ENCODE measurements at regions not wholly inside any gene's neighbourhood (a gene's known extent, or its start where the extent isn't known, plus 50 kb on each side); places are given as distances from the start of the nearest gene placed in this dataset.
A peak's percentile ranks its signal among the peaks of the same experiment; 100 is the strongest.

DNA sequence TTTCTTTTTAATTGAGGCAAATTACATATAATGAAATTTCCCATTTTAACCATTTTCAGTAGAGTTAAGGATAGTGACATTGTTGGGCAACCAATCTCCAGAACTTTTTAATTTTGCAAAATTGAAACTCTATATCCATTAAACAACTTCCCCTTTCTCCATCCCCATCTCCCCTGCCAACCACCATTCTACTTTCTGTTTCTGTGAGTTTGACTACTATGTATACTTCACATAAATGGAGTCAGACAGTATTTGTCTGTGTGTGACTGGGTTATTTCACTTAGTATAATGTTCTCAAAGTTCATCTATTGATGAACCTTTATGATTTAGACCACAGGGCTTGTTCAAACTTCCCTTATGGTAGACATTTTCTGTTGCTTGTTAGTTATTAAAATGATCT lies 364.5 kb upstream of the MAD2L1 start:
- Mint-ChIP-seq H3K27me3 (no peaks in the 10 kb centered on the region), H3K36me3 (ENCODE audit: low read depth) (no peaks in the 10 kb centered on the region), H3K9me3 (no peaks in the 10 kb centered on the region), H3K4me1 (no peaks in the 10 kb centered on the region), H3K4me3 (no peak overlapping the region), H3K27ac (no peak overlapping the region)
- no peak for DNase-seq
- ATAC-seq, result no peak

DNA sequence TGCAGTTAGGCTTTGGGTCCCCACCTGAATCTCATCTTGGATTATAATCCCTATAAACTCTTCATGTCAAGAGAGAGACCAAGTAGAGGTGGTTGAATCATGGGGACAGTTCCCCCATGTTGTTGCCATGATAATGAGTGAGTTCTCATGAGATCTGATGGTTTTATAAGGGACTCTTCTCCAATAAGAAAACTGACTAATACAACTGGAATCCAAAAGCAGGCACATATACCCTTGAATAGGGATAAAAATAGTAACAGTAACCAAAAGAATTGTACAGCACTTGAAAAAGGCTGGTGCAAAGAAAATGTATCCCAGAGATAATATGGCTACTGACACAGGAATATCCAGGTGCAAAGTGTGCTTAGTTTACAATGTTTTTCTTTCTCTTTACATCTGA lies 351.5 kb upstream of the MAD2L1 start:
- Mint-ChIP-seq H3K4me1 (no peaks in the 10 kb centered on the region), H3K27me3 (no peaks in the 10 kb centered on the region), H3K4me3 (no peak overlapping the region), H3K9me3 (peaks cover 15% of the 10 kb centered on the region), H3K27ac (no peak overlapping the region), H3K36me3 (ENCODE audit: low read depth) (peaks cover 2% of the 10 kb centered on the region)
- ATAC-seq (no peak), DNase-seq (no peak)

DNA sequence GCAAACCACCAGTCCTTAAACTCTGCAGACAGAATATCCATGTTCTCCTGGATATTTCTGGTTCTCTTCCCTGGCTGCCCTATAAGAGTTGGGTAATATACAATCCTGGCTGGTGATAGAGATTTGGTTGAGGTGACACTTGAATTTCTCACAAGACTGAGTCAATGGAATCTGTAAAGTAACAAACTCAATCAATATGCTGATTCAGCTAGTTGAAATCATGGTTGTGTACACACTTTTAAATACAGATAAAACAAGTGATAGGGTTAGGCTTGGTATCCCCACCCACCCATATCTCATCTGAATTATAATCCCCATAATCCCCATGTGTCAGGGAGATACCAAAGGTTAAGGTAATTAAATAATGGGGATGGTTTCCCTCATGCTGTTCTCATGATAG lies 349.2 kb upstream of the MAD2L1 start:
- H3K27me3 Mint-ChIP-seq, result no peaks in the 10 kb centered on the region
- peaks cover 2% of the 10 kb centered on the region for H3K36me3 Mint-ChIP-seq (ENCODE audit: low read depth)
- no peak overlapping the region for H3K27ac Mint-ChIP-seq
- DNase-seq, result no peak
- ATAC-seq, result no peak
- no peaks in the 10 kb centered on the region for H3K4me1 Mint-ChIP-seq
- H3K9me3 Mint-ChIP-seq, result peaks cover 27% of the 10 kb centered on the region
- H3K4me3 Mint-ChIP-seq, result no peak overlapping the region

DNA sequence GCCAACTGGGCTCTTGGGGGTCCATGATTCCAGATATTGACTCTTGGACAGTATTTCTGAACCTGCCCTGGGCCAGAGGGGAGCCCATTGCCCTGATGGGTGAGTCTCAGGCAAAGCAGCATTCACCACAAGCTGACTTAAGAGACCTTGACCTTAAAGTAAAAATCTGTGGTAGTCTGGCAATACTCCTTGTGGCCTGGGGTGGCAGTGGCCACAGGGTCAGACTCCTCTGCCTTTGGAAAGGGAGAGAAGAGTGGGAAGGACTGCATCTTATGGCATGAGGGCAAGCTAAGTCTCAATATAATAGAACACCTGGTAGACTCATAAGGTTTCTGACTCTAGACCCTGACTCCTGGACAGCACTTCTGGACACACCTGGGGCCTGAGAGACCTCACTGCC lies 340.3 kb upstream of the MAD2L1 start:
- H3K27ac Mint-ChIP-seq, result no peak overlapping the region
- H3K9me3 Mint-ChIP-seq, result peaks cover 39% of the 10 kb centered on the region
- ATAC-seq (no peak), DNase-seq (no peak)
- H3K4me1 Mint-ChIP-seq, result no peaks in the 10 kb centered on the region
- H3K36me3 Mint-ChIP-seq (ENCODE audit: low read depth), result no peaks in the 10 kb centered on the region
- no peak overlapping the region for H3K4me3 Mint-ChIP-seq
- no peaks in the 10 kb centered on the region for H3K27me3 Mint-ChIP-seq

DNA sequence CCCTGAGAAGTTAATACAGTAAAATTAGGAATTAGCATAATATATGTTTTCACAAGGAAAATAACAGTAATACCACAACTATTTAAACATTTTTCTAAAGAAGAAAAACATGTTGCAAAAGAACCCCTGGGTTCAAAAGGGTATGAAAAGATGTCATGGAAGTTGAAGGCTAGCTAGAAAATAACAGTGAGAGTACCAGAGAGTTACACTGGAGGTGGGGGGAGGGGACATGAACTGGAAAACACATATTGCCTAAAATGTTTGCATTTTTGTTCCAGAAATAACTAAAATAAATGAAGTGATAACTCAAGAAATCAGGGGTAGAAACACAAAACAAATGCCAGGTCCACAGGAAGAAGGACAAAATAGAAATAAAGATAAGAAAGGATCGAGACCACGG lies 336.6 kb upstream of the MAD2L1 start:
- Mint-ChIP-seq H3K36me3 (ENCODE audit: low read depth) (no peaks in the 10 kb centered on the region), H3K27me3 (no peaks in the 10 kb centered on the region), H3K9me3 (peaks cover 10% of the 10 kb centered on the region), H3K4me1 (no peaks in the 10 kb centered on the region), H3K4me3 (no peak overlapping the region), H3K27ac (no peak overlapping the region)
- no peak for ATAC-seq
- no peak for DNase-seq

DNA sequence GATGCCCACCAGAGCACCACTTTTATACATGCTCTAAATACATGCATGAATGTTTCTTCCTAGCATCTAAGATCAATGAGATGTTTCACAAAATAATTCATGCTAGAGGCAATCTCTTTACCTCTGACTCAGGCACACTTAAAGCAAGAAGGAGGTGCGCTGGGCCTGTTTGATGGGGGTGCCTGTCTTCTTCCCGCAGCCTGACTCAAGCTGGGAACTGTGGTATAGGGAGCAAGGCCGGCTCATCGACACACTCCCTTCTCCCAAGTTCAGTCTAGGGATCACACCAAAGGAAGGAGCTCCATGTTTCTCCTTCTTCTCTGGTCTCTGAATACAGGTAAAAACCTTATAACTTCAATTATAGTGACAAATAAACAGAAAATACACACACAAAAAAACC lies 333.8 kb upstream of the MAD2L1 start:
- Mint-ChIP-seq H3K4me1 (no peaks in the 10 kb centered on the region), H3K4me3 (no peak overlapping the region), H3K27me3 (no peaks in the 10 kb centered on the region), H3K9me3 (no peaks in the 10 kb centered on the region), H3K36me3 (ENCODE audit: low read depth) (no peaks in the 10 kb centered on the region), H3K27ac (no peak overlapping the region)
- DNase-seq (no peak), ATAC-seq (no peak)

DNA sequence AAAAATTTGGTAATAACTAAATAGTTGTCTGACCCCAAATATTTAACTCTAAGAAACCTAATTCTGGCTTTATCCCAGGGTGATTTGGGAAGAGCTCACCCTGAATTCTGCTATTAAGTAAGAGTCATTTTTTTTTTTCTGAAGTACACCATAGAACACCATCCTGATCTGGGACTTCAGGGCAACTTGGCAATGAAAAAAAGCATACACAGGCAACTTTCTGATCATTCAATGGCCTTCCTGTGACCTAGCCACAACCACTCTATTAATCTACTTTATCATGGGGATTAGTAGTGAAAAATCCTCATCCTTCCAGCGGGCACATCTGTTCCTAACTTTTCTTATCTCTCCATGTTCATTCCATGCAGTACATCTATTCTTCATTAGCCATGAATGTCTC lies 333.2 kb upstream of the MAD2L1 start:
- Mint-ChIP-seq H3K27me3 (no peaks in the 10 kb centered on the region), H3K4me1 (no peaks in the 10 kb centered on the region), H3K36me3 (ENCODE audit: low read depth) (no peaks in the 10 kb centered on the region), H3K9me3 (no peaks in the 10 kb centered on the region), H3K27ac (no peak overlapping the region), H3K4me3 (no peak overlapping the region)
- ATAC-seq (no peak), DNase-seq (no peak)

DNA sequence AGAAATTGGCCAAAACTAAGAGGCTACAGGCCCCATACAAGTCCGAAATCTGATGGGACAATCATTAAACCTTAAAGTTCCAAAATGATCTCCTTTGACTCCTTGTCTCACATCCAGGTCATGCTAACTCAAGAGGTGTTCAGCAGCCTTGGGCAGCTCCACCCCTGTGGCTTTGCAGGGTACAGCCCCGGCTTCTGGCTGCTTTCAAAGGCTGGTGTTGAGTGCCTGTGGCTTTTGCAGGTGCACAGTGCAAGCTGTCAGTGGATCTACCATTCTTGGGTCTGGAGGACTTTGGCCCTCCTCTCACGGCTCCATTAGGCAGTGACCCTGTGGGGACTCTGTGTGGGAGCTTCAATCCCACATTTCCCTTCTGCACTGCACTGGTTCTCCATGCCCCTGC lies 329.1 kb upstream of the MAD2L1 start:
- no peak for DNase-seq
- Mint-ChIP-seq H3K4me3 (no peak overlapping the region), H3K9me3 (no peaks in the 10 kb centered on the region), H3K4me1 (no peaks in the 10 kb centered on the region), H3K36me3 (ENCODE audit: low read depth) (no peaks in the 10 kb centered on the region), H3K27ac (no peak overlapping the region), H3K27me3 (no peaks in the 10 kb centered on the region)
- no peak for ATAC-seq

DNA sequence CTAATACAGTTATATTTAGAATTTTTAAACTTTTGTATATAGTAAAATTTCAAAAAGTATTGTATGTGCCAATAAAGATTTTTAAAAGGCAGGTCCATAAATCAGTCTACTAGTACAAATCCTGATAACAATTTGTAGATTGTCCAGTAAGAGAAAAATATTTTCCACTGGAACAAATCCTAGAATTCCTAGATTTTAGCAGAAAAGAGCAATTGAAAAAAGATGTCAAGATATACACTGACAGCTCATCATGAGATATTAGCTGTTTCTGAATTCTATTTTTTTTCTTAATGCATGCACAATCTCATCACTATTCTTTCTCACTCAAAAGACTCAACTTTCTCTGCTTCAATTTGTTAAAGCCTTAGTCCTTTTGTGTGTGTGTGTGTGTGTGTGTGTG lies 289.2 kb upstream of the MAD2L1 start:
- H3K27me3 Mint-ChIP-seq, result no peaks in the 10 kb centered on the region
- no peaks in the 10 kb centered on the region for H3K9me3 Mint-ChIP-seq
- no peak for DNase-seq
- ATAC-seq, result no peak
- no peak overlapping the region for H3K4me3 Mint-ChIP-seq
- no peak overlapping the region for H3K27ac Mint-ChIP-seq
- H3K36me3 Mint-ChIP-seq (ENCODE audit: low read depth), result no peaks in the 10 kb centered on the region
- H3K4me1 Mint-ChIP-seq, result no peaks in the 10 kb centered on the region

DNA sequence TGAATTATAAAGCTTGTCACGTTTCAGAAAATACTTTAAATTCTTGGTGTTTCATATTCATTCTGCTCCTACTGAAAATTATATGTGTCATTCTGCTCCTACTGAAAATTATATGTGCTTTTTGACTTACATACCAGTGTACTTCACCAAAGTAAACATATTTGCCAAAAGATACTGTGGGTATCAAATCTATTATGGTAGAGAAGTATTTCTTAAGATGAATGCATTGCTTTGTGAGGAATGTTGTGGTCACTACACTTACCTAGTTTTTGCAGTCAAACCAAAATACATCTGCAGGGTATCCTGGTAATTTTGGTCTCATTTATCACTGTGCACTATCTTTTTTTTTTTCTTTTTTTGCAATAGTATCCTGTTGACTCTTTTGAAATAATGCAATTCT lies 287.7 kb upstream of the MAD2L1 start:
- Mint-ChIP-seq H3K36me3 (ENCODE audit: low read depth) (no peaks in the 10 kb centered on the region), H3K27ac (no peak overlapping the region), H3K4me1 (no peaks in the 10 kb centered on the region), H3K27me3 (no peaks in the 10 kb centered on the region), H3K9me3 (no peaks in the 10 kb centered on the region), H3K4me3 (no peak overlapping the region)
- ATAC-seq (no peak), DNase-seq (no peak)

DNA sequence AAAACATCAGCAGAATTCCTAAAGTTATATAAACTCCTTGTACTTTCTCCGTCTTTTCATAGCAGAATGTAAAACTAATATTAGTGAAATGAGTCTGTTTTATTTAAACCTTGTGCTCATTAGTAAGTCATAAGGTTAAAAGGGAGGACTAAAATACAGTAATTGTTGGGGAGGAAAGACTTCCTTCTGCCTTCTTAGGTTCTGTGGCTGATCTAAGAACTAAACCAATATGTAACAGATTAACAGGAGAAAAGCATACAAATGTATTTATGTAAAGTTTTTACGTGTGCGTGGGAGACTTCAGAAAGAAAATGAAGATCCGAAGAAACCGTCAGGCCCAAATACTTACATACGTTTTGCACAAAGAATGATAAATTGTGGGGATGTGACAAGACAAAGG lies 286.6 kb upstream of the MAD2L1 start:
- H3K27me3 Mint-ChIP-seq, result no peaks in the 10 kb centered on the region
- no peak for ATAC-seq
- DNase-seq, result no peak
- no peak overlapping the region for H3K4me3 Mint-ChIP-seq
- no peaks in the 10 kb centered on the region for H3K4me1 Mint-ChIP-seq
- H3K9me3 Mint-ChIP-seq, result no peaks in the 10 kb centered on the region
- no peak overlapping the region for H3K27ac Mint-ChIP-seq
- H3K36me3 Mint-ChIP-seq (ENCODE audit: low read depth), result no peaks in the 10 kb centered on the region

DNA sequence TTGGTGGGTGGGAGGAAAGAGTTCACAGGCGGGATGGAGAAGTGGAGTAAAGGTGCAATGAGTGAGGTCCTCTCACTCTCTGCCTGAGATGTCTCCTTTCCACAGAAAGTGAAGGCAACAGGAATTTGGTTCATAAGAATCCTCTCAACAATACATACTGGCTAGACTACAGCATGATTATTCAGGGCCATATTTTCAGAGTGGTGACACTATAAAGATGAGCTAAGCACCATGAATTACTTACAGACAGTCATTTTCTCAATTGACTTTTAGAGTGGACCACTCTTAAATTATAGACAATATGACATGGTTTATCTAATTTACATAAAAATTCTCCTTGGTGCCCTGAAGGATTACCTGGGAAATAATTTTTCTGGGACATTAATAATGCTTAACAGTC lies 286.1 kb upstream of the MAD2L1 start:
- DNase-seq (no peak), ATAC-seq (no peak)
- Mint-ChIP-seq H3K4me1 (no peaks in the 10 kb centered on the region), H3K36me3 (ENCODE audit: low read depth) (no peaks in the 10 kb centered on the region), H3K4me3 (no peak overlapping the region), H3K27me3 (no peaks in the 10 kb centered on the region), H3K27ac (no peak overlapping the region), H3K9me3 (no peaks in the 10 kb centered on the region)

DNA sequence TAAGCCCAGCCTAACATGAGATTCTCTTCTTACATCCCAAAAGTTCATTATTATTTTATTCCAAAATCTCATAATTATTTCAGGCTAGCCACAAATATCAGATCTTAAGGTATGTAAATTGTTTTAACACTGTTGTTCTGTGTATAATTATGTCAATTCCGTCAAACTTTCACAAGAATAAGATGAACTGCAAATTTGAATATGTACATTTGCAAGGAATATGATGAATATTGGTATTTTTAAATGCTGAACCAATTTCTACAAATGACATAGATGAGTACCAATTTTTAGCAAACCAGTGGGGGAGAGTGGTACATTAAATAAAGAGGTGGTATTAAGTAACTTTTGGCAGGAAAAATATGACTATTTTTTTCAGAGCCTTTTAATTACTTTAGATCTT lies 282.3 kb upstream of the MAD2L1 start:
- no peak overlapping the region for H3K4me3 Mint-ChIP-seq
- ATAC-seq (no peak), DNase-seq (no peak)
- H3K36me3 Mint-ChIP-seq (ENCODE audit: low read depth), result no peaks in the 10 kb centered on the region
- no peaks in the 10 kb centered on the region for H3K9me3 Mint-ChIP-seq
- no peaks in the 10 kb centered on the region for H3K4me1 Mint-ChIP-seq
- no peak overlapping the region for H3K27ac Mint-ChIP-seq
- no peaks in the 10 kb centered on the region for H3K27me3 Mint-ChIP-seq

DNA sequence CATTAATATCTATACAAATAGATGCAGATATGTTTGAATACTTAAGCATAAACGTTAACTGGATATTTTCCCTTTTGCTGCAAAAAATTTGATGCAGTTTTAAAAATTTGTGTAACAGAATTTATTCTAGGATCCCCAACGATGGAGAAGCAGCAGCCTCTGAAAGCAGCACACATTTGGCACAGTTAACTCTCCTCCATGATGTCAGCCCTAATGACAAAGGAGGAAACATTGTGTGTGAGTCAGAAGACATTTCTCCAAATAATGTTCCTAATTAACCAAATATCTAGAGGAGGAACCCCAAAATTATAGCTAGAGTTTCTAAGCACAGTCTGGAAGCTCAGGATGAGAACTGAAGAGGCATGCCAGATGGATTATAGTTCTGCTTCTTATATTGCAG lies 281.9 kb upstream of the MAD2L1 start:
- no peak overlapping the region for H3K27ac Mint-ChIP-seq
- DNase-seq, result no peak
- no peaks in the 10 kb centered on the region for H3K9me3 Mint-ChIP-seq
- no peak for ATAC-seq
- H3K4me1 Mint-ChIP-seq, result no peaks in the 10 kb centered on the region
- H3K27me3 Mint-ChIP-seq, result no peaks in the 10 kb centered on the region
- no peaks in the 10 kb centered on the region for H3K36me3 Mint-ChIP-seq (ENCODE audit: low read depth)
- no peak overlapping the region for H3K4me3 Mint-ChIP-seq

DNA sequence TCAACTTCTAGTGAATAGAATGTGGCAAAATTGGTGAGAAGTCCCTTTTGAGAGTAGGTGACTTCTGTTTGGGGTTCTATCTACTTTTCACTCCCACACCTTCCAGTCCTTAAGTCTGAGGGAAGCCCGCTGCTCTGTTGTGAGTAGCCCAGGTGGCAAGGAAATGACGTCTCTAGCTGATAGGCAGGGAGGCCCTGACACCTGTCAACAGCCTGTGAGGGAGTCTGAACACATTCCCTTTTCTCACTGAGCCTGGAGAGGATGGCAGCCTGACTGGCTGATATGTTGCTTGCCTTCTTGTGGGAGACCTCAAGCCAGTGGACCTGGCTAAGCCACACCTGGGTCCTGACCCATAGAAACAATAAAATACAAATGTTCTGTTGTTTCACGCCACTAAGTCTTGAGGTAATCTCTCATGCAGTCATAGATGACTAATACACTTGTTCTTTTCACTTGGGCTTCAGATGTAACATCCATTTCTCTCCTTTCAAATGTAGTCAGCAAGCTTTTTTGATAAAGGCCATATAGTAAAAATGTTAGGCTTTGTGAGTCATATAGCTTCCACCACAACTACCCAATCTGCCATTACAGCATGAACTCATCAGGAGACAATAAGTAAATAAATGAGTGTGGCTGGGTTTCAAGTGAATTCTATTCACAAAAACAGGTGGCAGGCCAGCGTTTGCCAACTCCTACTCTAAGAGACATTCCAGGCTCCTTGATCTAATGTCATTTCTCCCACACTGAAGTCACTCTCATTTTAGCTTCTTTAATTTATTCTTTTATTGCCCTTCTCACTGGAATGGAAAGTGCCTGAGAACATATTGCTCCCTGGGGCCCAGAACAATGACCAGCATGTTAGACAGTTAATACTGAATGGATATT lies 265.1 kb upstream of the MAD2L1 start:
- no peak overlapping the region for H3K4me3 Mint-ChIP-seq
- no peak for DNase-seq
- H3K9me3 Mint-ChIP-seq, result no peaks in the 10 kb centered on the region
- H3K27me3 Mint-ChIP-seq, result peaks cover 2% of the 10 kb centered on the region
- H3K36me3 Mint-ChIP-seq (ENCODE audit: low read depth), result no peaks in the 10 kb centered on the region
- H3K27ac Mint-ChIP-seq, result no peak overlapping the region
- peaks cover 6% of the 10 kb centered on the region for H3K4me1 Mint-ChIP-seq
- peak; percentile 76 for ATAC-seq

DNA sequence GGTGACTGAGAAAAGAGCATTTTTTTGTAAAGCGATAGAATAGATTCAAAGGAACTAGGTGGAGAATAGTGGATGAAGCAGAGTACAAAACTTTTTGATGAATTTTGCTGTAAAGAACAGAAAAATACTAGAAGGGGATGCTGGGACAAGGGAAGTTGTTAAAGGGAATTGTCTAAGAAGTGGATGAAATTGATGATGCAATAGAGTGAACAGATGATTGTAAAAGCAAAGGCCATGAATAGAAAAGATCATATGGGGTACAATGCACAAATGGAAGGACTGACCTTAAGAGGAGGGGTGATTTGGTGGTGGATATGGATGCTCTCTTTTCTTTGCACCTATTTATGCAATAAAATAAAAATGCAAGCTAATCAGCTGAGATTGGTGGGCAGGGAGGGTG lies 262.7 kb upstream of the MAD2L1 start:
- Mint-ChIP-seq H3K4me3 (no peak overlapping the region), H3K36me3 (ENCODE audit: low read depth) (no peaks in the 10 kb centered on the region), H3K27ac (no peak overlapping the region), H3K4me1 (peaks cover 6% of the 10 kb centered on the region), H3K9me3 (no peaks in the 10 kb centered on the region), H3K27me3 (peaks cover 2% of the 10 kb centered on the region)
- no peak for DNase-seq
- no peak for ATAC-seq
